LoVo (cell line): ENCODE measurements at regions not wholly inside any gene's neighbourhood (a gene's known extent, or its start where the extent isn't known, plus 50 kb on each side); places are given as distances from the start of the nearest gene placed in this dataset.

Experiments
- DNase-seq: peaks from one replicate; pipeline ENCODE4 v3.0.0-alpha.2; 2016; ENCODE audit warnings: low spot score

GRCh38 chr13:71079638-71080037, 787.4 kb downstream of the DACH1 start:
- DNase-seq: no peak

GRCh38 chr13:71068041-71068440, 799.0 kb downstream of the DACH1 start:
- no peak for DNase-seq

GRCh38 chr13:71067165-71067815, 799.7 kb downstream of the DACH1 start:
- no peak for DNase-seq

GRCh38 chr13:71056581-71056980, 810.4 kb downstream of the DACH1 start:
- DNase-seq: no peak

GRCh38 chr13:71055644-71056043, 811.4 kb downstream of the DACH1 start:
- no peak for DNase-seq

- no peak for DNase-seq
These were observed 812.0 kb downstream of the DACH1 start for GRCh38 chr13:71055047-71055446.

- no peak for DNase-seq
These were observed 812.6 kb downstream of the DACH1 start for GRCh38 chr13:71054358-71054757.

GRCh38 chr13:71051573-71051972, 815.4 kb downstream of the DACH1 start:
- DNase-seq: no peak

GRCh38 chr13:71046360-71047079, 820.5 kb downstream of the DACH1 start:
- no peak for DNase-seq

GRCh38 chr13:71045101-71045500, 821.9 kb downstream of the DACH1 start:
- DNase-seq: no peak

- no peak for DNase-seq
These were observed 827.6 kb downstream of the DACH1 start for GRCh38 chr13:71039440-71039839.

- no peak for DNase-seq
These were observed 833.0 kb downstream of the DACH1 start for GRCh38 chr13:71034018-71034417.

GRCh38 chr13:71033026-71033425, 834.0 kb downstream of the DACH1 start:
- no peak for DNase-seq

- DNase-seq: peak; percentile 16
These were observed 836.2 kb downstream of the DACH1 start for GRCh38 chr13:71030784-71031183.

GRCh38 chr13:71028884-71029283, 838.1 kb downstream of the DACH1 start:
- no peak for DNase-seq

- DNase-seq: no peak
These were observed 845.1 kb downstream of the DACH1 start for GRCh38 chr13:71021825-71022422.

- DNase-seq: no peak
These were observed 848.0 kb downstream of the DACH1 start for GRCh38 chr13:71018995-71019394.

- no peak for DNase-seq
These were observed 848.5 kb downstream of the DACH1 start for GRCh38 chr13:71018544-71018943.

- no peak for DNase-seq
These were observed 849.4 kb downstream of the DACH1 start for GRCh38 chr13:71017607-71018006.

GRCh38 chr13:71015516-71015915, 851.5 kb downstream of the DACH1 start:
- DNase-seq: no peak

GRCh38 chr13:71015021-71015420, 852.0 kb downstream of the DACH1 start:
- no peak for DNase-seq

GRCh38 chr13:71005919-71006318, 861.1 kb downstream of the DACH1 start:
- DNase-seq: no peak

GRCh38 chr13:70995338-70995737, 871.7 kb downstream of the DACH1 start:
- DNase-seq: no peak
